GM21528 (cell line): ENCODE measurements at regions not wholly inside any gene's neighbourhood (a gene's known extent, or its start where the extent isn't known, plus 50 kb on each side); places are given as distances from the start of the nearest gene placed in this dataset.

Source experiments
- ATAC-seq: cut with Tn5 transposase; IDR thresholded peaks from one replicate; pipeline ENCODE4 v1.9.1; 2021; ENCODE audit warnings: mild to moderate bottlenecking, moderate library complexity; ENCODE audit not compliant: unreplicated experiment, low FRiP score

GRCh38 chr16:87052506-87052905, 264.7 kb downstream of the C16orf95 start:
- no peak for ATAC-seq

- ATAC-seq: no peak
These were observed 263.9 kb downstream of the C16orf95 start for GRCh38 chr16:87053016-87053982.

GRCh38 chr16:87054154-87054553, 263.0 kb downstream of the C16orf95 start:
- ATAC-seq: no peak

DNA sequence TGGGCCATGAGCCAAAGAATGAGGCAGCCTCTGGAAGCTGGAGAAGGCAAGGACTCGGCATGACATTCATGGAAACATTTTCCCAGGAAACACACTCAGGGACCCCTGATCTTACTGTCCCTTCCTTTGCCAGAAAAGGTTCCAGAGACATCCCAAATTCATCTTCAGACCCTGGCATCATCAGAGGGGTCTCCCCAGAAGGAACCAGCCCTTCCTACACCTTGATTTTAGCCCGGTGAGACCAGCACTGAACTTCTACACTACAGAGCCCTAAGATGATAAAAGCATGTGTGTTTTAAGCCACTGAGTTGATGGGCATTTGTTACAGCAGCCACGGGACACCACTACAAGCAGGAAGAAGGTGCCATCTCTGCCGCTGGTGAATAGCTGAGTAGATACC, 262.3 kb downstream of the C16orf95 start:
- ATAC-seq: no peak

DNA sequence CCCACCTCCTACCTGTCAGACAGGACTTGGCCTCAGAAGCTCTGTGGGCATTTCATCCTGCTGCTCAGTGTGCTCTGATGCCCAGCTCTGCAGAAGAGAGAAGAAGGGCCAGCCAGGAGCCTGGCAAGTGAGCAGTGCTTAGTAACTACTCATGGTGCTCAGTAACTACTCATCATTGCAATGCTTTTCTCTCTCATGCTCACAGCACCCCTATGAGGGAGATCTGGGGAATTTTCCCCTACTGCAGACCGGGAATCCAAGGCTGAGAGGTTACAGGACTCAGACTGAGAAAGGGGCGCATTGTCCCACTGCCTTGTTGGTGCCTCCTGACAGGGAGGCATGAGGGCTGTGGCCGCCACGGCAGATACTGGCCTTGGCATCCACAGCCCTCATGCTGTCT, 261.1 kb downstream of the C16orf95 start:
- ATAC-seq: no peak

DNA sequence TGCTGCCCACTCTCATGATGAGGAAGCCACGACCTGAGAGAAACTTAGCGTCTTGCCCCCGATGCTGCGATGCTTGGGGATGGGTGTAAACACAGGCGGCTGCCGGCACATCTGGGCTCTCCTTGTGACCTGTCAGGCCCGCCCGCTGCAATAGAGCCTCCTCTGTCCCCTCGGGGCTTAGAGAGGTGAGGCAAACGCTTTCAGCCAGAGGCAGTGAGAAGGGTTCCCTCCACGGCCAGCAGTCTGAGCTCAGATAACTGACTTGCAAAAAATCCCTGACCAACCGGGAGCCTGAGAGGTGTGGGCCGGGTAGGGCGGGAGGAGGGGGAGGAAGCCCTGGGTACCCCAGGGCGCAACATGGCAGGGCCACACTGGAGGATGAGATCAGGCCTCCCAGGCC, 260.6 kb downstream of the C16orf95 start:
- ATAC-seq: no peak

DNA sequence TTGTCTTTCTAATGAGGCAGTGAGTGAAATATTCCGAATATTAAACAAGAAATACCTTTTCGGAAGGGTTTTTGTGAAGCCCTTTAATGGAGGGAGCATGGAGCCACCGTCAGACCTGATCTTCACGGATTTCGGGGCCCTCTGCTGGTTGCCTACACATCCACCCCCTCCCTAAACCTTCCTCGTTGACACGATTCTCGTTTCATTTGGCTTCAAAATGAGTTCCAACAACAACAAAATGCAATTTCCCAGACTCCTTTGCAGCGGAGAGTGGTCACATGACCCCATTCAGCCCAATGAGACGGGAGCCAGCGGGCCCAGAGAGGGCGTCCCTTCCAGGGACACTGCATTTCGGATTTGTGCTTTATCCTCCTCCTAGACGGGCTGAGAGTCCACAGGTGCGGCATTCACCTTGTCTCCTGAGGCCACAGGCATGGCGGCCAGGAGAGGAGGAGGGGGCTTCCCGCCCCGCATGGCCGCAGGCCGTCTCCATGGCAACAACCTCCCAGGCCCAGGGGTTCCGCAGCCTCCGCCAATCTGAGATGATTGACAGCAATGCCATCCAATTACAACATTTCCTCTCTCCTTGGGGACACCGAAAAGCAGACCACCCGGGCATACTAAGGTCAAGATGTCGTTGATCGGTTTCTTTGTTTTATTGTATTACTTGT, 259.8 kb downstream of the C16orf95 start:
- ATAC-seq: no peak

GRCh38 chr16:87057951-87058560, 259.1 kb downstream of the C16orf95 start:
- ATAC-seq: no peak

GRCh38 chr16:87058728-87059250, 258.4 kb downstream of the C16orf95 start:
- no peak for ATAC-seq

DNA sequence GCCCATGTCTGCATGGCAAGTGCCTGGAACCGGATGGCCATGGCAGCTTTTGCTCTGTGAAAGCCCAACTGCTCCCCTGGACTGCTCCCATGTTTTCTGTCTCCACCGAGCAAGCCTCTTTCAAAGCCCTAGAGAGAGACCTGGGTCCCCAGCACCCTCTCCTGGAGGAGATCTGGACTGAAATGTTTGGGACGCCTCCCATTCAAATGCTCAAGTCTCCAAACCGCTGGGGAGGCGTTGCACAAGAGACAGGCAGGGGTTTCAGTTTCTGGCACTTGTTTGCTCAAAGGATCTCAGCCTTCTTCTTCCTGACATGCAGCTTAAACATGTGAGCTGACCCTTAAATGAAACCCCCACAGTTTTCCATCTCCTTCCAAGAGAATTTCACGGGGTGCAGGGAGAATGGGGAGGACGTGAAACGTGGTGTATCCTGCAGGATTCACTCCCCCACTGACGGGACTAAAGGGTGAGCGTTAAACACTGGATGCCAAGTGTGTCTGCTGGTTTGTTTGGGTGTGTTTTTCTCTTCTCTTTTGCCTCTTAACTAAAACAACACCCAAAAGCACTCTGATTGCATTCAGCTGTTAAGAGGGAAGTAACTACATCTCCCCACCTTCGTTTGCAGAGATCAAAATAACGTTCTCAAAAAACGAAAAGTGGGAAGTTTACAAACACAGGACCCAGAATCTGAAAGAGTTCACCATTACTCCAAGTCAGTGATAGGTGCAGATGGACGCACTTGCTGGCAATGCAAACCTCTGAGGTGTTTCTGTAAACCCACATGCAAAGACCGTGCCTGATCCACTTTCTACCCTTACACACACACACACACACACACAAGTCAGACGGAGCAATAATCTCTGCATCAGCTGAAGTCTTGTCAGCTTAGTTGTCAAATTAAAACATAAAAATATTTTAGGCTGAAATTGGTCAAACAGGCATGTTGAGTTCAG, 256.9 kb downstream of the C16orf95 start:
- no peak for ATAC-seq

DNA sequence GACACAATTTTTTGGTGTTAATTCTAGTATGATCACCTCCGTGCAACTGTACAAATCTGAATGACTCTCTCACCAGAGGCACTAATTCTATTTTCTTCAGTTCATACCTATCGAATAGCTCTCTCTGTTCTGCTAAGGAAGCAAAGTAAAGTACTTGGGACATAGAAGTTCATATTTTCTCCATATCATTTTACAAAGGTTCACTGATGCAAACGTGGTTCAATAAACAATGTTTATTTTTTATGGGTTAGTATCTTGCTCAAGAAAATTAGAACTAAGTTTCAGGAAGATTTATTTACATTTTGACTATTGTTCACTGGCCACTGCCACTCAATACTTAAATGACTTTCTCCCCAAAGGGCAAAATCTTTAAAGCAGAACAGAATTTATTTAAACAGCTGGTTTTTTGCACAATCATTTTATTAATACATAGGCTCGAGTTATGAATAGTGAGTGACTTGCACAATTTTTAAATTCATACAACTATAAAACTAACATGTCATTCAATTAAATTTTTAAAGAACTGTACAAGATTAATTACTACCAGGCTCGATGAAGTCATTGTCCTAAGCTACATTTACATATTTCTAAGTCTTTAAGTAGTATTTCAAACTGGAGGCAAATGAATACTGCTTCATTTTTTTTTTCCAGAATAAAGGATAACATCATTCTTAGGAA, 255.8 kb downstream of the C16orf95 start:
- no peak for ATAC-seq

- no peak for ATAC-seq
These were observed 254.4 kb downstream of the C16orf95 start for GRCh38 chr16:87062569-87063442.

GRCh38 chr16:87063543-87063942, 253.6 kb downstream of the C16orf95 start:
- no peak for ATAC-seq

GRCh38 chr16:87064731-87065445, 252.3 kb downstream of the C16orf95 start:
- ATAC-seq: no peak

GRCh38 chr16:87065446-87066132, 251.6 kb downstream of the C16orf95 start:
- ATAC-seq: no peak

GRCh38 chr16:87066133-87067002, 250.8 kb downstream of the C16orf95 start:
- ATAC-seq: no peak
